ENCODE measurements at regions not wholly inside any gene's neighbourhood (a gene's known extent, or its start where the extent isn't known, plus 50 kb on each side); places are given as distances from the start of the nearest gene placed in this dataset.

DNA sequence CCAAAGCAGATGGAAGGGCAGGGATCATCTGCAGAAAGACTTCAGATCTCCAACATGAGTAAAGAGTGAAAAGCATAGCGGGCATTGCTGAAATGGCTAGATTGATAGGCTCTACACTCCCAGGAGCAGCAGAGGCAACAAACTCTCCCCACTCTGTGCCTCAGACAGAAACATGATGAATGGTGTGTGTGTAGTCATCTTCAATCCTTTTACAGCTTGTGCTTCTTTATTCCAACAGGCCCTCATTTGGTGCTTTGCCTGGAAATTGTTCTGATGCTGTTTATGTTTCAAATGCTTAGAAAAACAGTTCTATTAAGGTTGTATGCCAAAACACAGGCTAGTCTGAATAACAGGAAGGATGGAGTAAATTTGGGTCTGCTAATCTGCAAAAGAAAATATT is 176.2 kb downstream of the DMRTA1 start:
- no peak overlapping the region for H3K4me3 ChIP-seq (ENCODE audit: low read depth, low read length)
- H3K9me3 ChIP-seq (ENCODE audit: control insufficient read depth, insufficient read depth, low read depth, low read length), result no peaks in the 10 kb centered on the region
- POLR2A ChIA-PET, result no interaction called here
- no peak for TF ChIP-seq ZNF404 (tag by site-specific recombination; IDR thresholded peaks at IDR 0.05)
- TF ChIP-seq IKZF3 (tag by site-specific recombination; IDR thresholded peaks at IDR 0.05), result no peak
- no peak for TF ChIP-seq HOXD13 (CRISPR knock-in tag; IDR thresholded peaks at IDR 0.05; ENCODE audit: borderline replicate concordance)
- TF ChIP-seq MYNN (tag by site-specific recombination; IDR thresholded peaks at IDR 0.05; ENCODE audit: borderline replicate concordance), result no peak
- TF ChIP-seq ZNF571 (tag by site-specific recombination; IDR thresholded peaks at IDR 0.05), result no peak
- no peak for TF ChIP-seq TRIM28 (IDR thresholded peaks at IDR 0.05; ENCODE audit: borderline replicate concordance, low read length)
- TF ChIP-seq ZNF114 (tag by site-specific recombination; IDR thresholded peaks at IDR 0.05), result no peak
- no peak for TF ChIP-seq ZSCAN23 (tag by site-specific recombination; IDR thresholded peaks at IDR 0.05)
- no peak for TF ChIP-seq ZNF132 (tag by site-specific recombination; IDR thresholded peaks at IDR 0.05; ENCODE audit: borderline replicate concordance)
- no peak for TF ChIP-seq ZNF768 (tag by site-specific recombination; IDR thresholded peaks at IDR 0.05)
- no peaks in the 10 kb centered on the region for H3K4me1 ChIP-seq (ENCODE audit: control insufficient read depth, insufficient read depth, low read length)
- no peaks in the 10 kb centered on the region for H3K36me3 ChIP-seq (ENCODE audit: control insufficient read depth in 2 of 2, insufficient read depth in 1 of 2, low read length in 2 of 2)
- H3K27ac ChIP-seq (ENCODE audit: extremely low read depth, low read depth, low read length), result no peak overlapping the region
- CTCF ChIA-PET, result interaction anchor here (0.5 to 0.7 kb wide), 2 partner anchors 19 to 351 kb away, joined by 3 to 6 read pairs; no protein-coding TSS in a partner anchor

DNA sequence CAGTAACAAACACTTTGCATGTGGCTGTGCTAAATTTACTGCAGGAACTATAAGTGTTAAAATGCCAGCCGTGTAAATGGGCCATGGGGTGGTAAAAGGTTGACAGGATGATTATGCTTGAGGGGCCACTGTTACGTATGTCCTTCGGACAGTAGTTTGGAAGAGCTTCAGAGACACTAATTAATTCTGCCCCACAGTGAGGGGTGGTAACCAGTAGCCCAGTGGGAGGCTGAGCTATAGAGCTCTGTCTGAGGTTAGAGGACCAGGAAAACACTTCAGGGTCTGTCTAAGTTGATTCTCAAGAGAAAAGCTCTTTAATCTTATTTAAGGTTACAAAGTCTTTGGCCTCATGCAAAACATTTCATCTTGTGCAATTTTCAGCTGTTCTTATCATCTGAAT is 176.6 kb downstream of the DMRTA1 start:
- Histone ChIP-seq H3K4me1 (ENCODE audit: control insufficient read depth, insufficient read depth, low read length) (no peaks in the 10 kb centered on the region), H3K9me3 (ENCODE audit: control insufficient read depth, insufficient read depth, low read depth, low read length) (no peaks in the 10 kb centered on the region), H3K36me3 (ENCODE audit: control insufficient read depth in 2 of 2, insufficient read depth in 1 of 2, low read length in 2 of 2) (no peaks in the 10 kb centered on the region), H3K4me3 (ENCODE audit: low read depth, low read length) (no peak overlapping the region), H3K27ac (ENCODE audit: extremely low read depth, low read depth, low read length) (no peak overlapping the region)
- ChIA-PET POLR2A (no interaction called here), CTCF (interaction anchor here (0.5 to 0.7 kb wide), 2 partner anchors 19 to 351 kb away, joined by 3 to 6 read pairs; no protein-coding TSS in a partner anchor)
- TF ChIP-seq ZNF843 (tag by site-specific recombination; IDR thresholded peaks at IDR 0.05) (no peak), ZNF157 (tag by site-specific recombination; IDR thresholded peaks at IDR 0.05) (no peak), ZNF239 (tag by site-specific recombination; IDR thresholded peaks at IDR 0.05) (no peak), ZNF560 (tag by site-specific recombination; IDR thresholded peaks at IDR 0.05; ENCODE audit: borderline replicate concordance) (no peak), ZNF394 (tag by site-specific recombination; IDR thresholded peaks at IDR 0.05; ENCODE audit: borderline replicate concordance) (no peak), ZNF626 (tag by site-specific recombination; IDR thresholded peaks at IDR 0.05) (no peak), ZBTB8A (tag by site-specific recombination; IDR thresholded peaks at IDR 0.05) (no peak), ZNF621 (tag by site-specific recombination; IDR thresholded peaks at IDR 0.05) (no peak), ZNF701 (tag by site-specific recombination; IDR thresholded peaks at IDR 0.05) (no peak), ZNF830 (tag by site-specific recombination; IDR thresholded peaks at IDR 0.05; ENCODE audit: low read depth) (no peak), SETDB1 (IDR thresholded peaks at IDR 0.05; ENCODE audit: insufficient read length, low read length) (no peak), ZNF274 (IDR thresholded peaks at IDR 0.05; ENCODE audit: low read length) (no peak), ZNF274 (tag by site-specific recombination; IDR thresholded peaks at IDR 0.05; ENCODE audit: borderline replicate concordance) (no peak), ZNF610 (tag by site-specific recombination; IDR thresholded peaks at IDR 0.05; ENCODE audit: borderline replicate concordance) (no peak), ZNF548 (tag by site-specific recombination; IDR thresholded peaks at IDR 0.05) (no peak)
- TF ChIP-seq, protein P1, sequence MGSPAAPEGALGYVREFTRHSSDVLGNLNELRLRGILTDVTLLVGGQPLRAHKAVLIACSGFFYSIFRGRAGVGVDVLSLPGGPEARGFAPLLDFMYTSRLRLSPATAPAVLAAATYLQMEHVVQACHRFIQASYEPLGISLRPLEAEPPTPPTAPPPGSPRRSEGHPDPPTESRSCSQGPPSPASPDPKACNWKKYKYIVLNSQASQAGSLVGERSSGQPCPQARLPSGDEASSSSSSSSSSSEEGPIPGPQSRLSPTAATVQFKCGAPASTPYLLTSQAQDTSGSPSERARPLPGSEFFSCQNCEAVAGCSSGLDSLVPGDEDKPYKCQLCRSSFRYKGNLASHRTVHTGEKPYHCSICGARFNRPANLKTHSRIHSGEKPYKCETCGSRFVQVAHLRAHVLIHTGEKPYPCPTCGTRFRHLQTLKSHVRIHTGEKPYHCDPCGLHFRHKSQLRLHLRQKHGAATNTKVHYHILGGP (tag by site-specific recombination; IDR thresholded peaks at IDR 0.05), result no peak
- TF ChIP-seq, protein P2, sequence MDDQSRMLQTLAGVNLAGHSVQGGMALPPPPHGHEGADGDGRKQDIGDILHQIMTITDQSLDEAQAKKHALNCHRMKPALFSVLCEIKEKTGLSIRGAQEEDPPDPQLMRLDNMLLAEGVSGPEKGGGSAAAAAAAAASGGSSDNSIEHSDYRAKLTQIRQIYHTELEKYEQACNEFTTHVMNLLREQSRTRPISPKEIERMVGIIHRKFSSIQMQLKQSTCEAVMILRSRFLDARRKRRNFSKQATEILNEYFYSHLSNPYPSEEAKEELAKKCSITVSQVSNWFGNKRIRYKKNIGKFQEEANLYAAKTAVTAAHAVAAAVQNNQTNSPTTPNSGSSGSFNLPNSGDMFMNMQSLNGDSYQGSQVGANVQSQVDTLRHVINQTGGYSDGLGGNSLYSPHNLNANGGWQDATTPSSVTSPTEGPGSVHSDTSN (CRISPR knock-in tag; IDR thresholded peaks at IDR 0.05), result no peak
- TF ChIP-seq, protein P3, sequence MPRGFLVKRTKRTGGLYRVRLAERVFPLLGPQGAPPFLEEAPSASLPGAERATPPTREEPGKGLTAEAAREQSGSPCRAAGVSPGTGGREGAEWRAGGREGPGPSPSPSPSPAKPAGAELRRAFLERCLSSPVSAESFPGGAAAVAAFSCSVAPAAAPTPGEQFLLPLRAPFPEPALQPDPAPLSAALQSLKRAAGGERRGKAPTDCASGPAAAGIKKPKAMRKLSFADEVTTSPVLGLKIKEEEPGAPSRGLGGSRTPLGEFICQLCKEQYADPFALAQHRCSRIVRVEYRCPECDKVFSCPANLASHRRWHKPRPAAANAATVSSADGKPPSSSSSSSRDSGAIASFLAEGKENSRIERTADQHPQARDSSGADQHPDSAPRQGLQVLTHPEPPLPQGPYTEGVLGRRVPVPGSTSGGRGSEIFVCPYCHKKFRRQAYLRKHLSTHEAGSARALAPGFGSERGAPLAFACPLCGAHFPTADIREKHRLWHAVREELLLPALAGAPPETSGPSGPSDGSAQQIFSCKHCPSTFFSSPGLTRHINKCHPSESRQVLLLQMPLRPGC (tag by site-specific recombination; IDR thresholded peaks at IDR 0.05), result no peak
- TF ChIP-seq, protein P4, sequence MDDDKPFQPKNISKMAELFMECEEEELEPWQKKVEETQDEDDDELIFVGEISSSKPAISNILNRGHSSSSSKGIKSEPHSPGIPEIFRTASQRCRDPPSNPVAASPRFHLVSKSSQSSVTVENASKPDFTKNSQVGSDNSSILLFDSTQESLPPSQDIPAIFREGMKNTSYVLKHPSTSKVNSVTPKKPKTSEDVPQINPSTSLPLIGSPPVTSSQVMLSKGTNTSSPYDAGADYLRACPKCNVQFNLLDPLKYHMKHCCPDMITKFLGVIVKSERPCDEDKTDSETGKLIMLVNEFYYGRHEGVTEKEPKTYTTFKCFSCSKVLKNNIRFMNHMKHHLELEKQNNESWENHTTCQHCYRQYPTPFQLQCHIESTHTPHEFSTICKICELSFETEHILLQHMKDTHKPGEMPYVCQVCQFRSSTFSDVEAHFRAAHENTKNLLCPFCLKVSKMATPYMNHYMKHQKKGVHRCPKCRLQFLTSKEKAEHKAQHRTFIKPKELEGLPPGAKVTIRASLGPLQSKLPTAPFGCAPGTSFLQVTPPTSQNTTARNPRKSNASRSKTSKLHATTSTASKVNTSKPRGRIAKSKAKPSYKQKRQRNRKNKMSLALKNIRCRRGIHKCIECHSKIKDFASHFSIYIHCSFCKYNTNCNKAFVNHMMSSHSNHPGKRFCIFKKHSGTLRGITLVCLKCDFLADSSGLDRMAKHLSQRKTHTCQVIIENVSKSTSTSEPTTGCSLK (tag by site-specific recombination; IDR thresholded peaks at IDR 0.05), result no peak
- TF ChIP-seq, protein P5, sequence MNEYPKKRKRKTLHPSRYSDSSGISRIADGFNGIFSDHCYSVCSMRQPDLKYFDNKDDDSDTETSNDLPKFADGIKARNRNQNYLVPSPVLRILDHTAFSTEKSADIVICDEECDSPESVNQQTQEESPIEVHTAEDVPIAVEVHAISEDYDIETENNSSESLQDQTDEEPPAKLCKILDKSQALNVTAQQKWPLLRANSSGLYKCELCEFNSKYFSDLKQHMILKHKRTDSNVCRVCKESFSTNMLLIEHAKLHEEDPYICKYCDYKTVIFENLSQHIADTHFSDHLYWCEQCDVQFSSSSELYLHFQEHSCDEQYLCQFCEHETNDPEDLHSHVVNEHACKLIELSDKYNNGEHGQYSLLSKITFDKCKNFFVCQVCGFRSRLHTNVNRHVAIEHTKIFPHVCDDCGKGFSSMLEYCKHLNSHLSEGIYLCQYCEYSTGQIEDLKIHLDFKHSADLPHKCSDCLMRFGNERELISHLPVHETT (tag by site-specific recombination; IDR thresholded peaks at IDR 0.05), result no peak
